Esophagus squamous epithelium (tissue), 5 donors: ENCODE measurements at regions not wholly inside any gene's neighbourhood (a gene's known extent, or its start where the extent isn't known, plus 50 kb on each side); places are given as distances from the start of the nearest gene placed in this dataset.

Experiments
- DNase-seq: peaks from one replicate; lab custom pipeline; 2025; lab: John Stamatoyannopoulos, UW
- H3K27ac ChIP-seq, 4 donors: fragments of 200-600 bp; sonication (generic); one replicate each; pipeline ENCODE4 v1.5.1; 2016 to 2019; ENCODE audit warnings: mild to moderate bottlenecking in 1 of 4
- H3K27me3 ChIP-seq, 4 donors: fragments of 200-600 bp; sonication (generic); 1 replicate in 3 of 4; 2 replicates in 1 of 4; pipeline versions ENCODE4 v1.5.1 to v1.6.0; 2017 to 2021; ENCODE audit warnings: antibody characterized with exemption in 1 of 4
- H3K36me3 ChIP-seq, 3 donors: fragments of 200-600 bp; sonication (generic); one replicate each; pipeline ENCODE4 v1.5.1; 2016 to 2019
- H3K4me1 ChIP-seq, 3 donors: fragments of 200-600 bp; sonication (generic); one replicate each; pipeline ENCODE4 v1.5.1; 2017 to 2019
- H3K4me3 ChIP-seq, 4 donors: fragments of 200-600 bp; sonication (generic); 1 replicate in 3 of 4; 2 replicates in 1 of 4; pipeline ENCODE4 v1.5.1; 2016 to 2019; ENCODE audit warnings: mild to moderate bottlenecking in 2 of 4, moderate library complexity in 1 of 4
- H3K9me3 ChIP-seq, 3 donors: fragments of 200-600 bp; sonication (generic); one replicate each; pipeline ENCODE4 v1.5.1; 2016 to 2019
- POLR2A ChIP-seq, 4 donors: fragments of 450-650 bp; IDR thresholded peaks; one replicate each; pipeline ENCODE4 v1.6.1; 2017; ENCODE audit warnings: antibody characterized with exemption in 4 of 4, mild to moderate bottlenecking in 4 of 4, moderate library complexity in 3 of 4
- WGBS, 2 donors: methylation state at CpG; one replicate each; pipeline ENCODE4 v1.1.5; 2018; 5-methylcytosine and 5-hydroxymethylcytosine counted together
- intact Hi-C: fragments of 100-400 bp; cut with DNase I; formaldehyde crosslinking; loops from one replicate; pipeline ENCODE4 v1.15.0; 2022
- TF ChIP-seq, protein P1 (sequence below), 6 experiments: fragments of 450-650 bp in 4 of 6; fragments of 200-600 bp in 2 of 6; sonication (generic) in 2 of 6; IDR thresholded peaks; one replicate each; pipeline ENCODE4 v1.5.1; 2016 to 2019; ENCODE audit warnings: antibody characterized with exemption in 6 of 6, mild to moderate bottlenecking in 4 of 6, moderate library complexity in 4 of 6
- donor health status: DM: yes; HTN: yes; CAD: no.

DNA sequence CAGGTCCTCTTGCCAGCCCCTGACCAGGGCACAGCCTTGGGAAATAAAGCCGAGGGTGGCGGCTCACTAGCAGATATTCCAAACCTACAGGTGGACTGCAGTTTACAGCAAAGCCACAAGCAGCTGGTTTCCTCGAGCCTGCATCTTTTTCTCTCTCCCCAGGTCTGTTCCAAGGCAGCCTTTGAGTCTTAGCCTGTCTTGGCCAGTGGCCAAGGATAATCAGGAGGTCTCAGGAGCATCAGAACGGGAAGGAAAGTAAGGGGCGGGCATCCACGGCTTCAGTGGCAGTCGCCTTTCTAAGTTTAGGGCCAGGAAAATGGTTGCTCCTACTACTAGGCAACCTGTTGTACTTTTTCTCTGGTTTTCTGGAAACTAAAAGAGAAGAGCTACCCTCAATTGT is 219.7 kb upstream of the ZMIZ1 start:
- no peaks in the 10 kb centered on the region for H3K9me3 ChIP-seq
- intact Hi-C loops, result no loop called here

DNA sequence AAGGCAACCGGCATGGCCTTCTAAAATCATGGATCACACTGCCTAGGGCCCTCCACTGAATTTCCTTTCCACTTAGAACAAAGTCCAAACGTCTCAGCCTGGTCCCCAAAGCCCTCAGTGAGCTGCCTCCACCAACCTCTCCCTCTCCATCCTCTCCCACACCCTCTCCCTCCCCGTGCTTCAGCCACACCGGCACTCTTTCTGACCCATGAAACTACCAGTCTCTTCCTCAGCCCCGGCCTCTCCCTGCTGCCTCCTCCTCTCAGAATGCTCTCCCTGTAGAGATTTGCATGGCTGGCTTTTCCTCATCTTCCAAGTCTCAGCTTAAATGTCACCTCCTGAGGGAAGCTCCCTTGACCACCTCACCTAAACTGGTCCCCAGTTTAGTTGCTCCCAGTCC is 219.0 kb upstream of the ZMIZ1 start:
- TF ChIP-seq, protein P1, sequence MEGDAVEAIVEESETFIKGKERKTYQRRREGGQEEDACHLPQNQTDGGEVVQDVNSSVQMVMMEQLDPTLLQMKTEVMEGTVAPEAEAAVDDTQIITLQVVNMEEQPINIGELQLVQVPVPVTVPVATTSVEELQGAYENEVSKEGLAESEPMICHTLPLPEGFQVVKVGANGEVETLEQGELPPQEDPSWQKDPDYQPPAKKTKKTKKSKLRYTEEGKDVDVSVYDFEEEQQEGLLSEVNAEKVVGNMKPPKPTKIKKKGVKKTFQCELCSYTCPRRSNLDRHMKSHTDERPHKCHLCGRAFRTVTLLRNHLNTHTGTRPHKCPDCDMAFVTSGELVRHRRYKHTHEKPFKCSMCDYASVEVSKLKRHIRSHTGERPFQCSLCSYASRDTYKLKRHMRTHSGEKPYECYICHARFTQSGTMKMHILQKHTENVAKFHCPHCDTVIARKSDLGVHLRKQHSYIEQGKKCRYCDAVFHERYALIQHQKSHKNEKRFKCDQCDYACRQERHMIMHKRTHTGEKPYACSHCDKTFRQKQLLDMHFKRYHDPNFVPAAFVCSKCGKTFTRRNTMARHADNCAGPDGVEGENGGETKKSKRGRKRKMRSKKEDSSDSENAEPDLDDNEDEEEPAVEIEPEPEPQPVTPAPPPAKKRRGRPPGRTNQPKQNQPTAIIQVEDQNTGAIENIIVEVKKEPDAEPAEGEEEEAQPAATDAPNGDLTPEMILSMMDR (IDR thresholded peaks at IDR 0.05), result no peak
- TF ChIP-seq POLR2A (IDR thresholded peaks at IDR 0.05), result no peak
- Histone ChIP-seq H3K36me3 (no peaks in the 10 kb centered on the region), H3K27me3 (peaks cover 0 to 9% (median 0%) of the 10 kb centered on the region in 4 donors), H3K9me3 (no peaks in the 10 kb centered on the region), H3K27ac (no peak overlapping the region), H3K4me1 (peaks cover 0 to 9% (median 0%) of the 10 kb centered on the region in 3 donors), H3K4me3 (no peak overlapping the region)
- WGBS, 2 donors, result 71 to 80% methylated on average over 5 of the region's 5 CpGs
- intact Hi-C loops, result no loop called here
- DNase-seq, result no peak

More for the DNA sequence above, 219.7 kb upstream of the ZMIZ1 start:
- 41 to 44% methylated on average over 4 to 5 of the region's 7 CpGs for WGBS, 2 donors
- H3K27me3 ChIP-seq, result peaks cover 0 to 10% (median 0%) of the 10 kb centered on the region in 4 donors
- DNase-seq, result no peak
- H3K27ac ChIP-seq, result no peak overlapping the region
- no peaks in the 10 kb centered on the region for H3K36me3 ChIP-seq
- no peak overlapping the region for H3K4me3 ChIP-seq
- TF ChIP-seq, protein P1 (IDR thresholded peaks at IDR 0.05), result no peak
- TF ChIP-seq POLR2A (IDR thresholded peaks at IDR 0.05), result no peak
- peaks cover 0 to 9% (median 0%) of the 10 kb centered on the region in 3 donors for H3K4me1 ChIP-seq

DNA sequence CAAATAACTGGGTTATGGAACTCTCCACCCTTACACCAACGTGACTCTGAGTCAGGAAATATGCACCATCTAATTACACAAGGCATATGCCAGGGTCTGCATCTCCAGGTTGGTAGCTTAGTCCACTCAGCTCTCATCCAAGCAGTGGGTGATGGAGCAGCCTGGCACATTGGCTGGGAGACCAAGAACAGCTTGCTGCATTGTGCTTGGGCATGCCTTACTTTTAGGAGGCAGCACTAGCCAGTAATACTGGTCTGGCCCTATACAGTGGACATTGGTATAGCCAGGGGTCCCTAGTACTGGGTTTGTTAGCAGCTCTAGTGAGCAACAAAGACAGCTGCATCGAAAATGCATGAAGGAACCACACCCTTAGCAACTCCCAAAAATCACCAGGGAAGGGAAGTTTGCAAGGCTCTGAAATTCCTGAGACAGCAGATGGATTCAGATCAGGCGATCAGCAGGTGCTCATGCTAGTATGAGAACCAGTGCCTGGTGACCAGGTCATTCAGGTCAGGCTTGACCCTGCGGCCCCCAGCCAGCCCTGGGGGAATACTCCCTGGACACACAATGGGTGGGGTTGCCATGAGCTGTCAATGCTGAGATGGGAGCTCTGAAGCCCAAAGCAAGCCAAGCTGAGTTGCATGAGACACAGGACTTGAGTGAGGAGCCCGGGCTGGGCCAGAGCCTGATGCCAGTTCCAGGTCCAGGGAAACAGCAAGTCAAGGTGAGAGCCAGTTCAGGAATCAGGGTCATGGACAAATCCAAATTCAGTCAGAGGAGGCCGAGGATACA is 217.9 kb upstream of the ZMIZ1 start:
- TF ChIP-seq, protein P1 (IDR thresholded peaks at IDR 0.05), result no peak
- TF ChIP-seq POLR2A (IDR thresholded peaks at IDR 0.05), result no peak
- DNase-seq, result no peak
- intact Hi-C loops, result no loop called here
- Histone ChIP-seq H3K9me3 (no peaks in the 10 kb centered on the region), H3K4me1 (peaks cover 0 to 10% (median 0%) of the 10 kb centered on the region in 3 donors), H3K4me3 (no peak overlapping the region), H3K36me3 (no peaks in the 10 kb centered on the region), H3K27me3 (no peaks in the 10 kb centered on the region), H3K27ac (peak overlapping the region in 3 of 4 donors; percentile 18 to 57 (median 31))
- 75 to 82% methylated on average over 3 to 6 of the region's 6 CpGs for WGBS, 2 donors

DNA sequence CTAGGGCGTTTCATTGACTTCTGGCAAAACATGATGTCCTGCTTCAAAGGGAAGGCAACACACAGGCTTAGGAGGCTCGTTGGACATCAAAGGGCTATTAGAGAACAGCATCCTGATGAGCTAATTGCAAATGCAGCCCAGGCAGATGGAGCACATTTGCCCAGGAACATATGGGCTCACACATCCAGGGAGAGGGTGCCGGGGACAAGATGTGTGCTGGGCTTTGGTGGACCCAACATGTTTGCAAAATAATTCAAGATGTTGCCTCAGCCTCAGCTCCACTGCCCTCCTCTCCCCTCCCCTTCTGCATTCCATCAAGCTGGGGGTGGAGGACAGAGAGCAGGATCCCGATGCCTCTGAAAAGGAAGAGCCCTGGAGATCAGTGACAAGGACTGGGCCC is 217.1 kb upstream of the ZMIZ1 start:
- Histone ChIP-seq H3K27ac (peak overlapping the region; percentile 5 to 70 (median 46)), H3K36me3 (no peaks in the 10 kb centered on the region), H3K9me3 (no peaks in the 10 kb centered on the region), H3K4me1 (peaks cover 0 to 18% (median 0%) of the 10 kb centered on the region in 3 donors), H3K27me3 (no peaks in the 10 kb centered on the region), H3K4me3 (no peak overlapping the region)
- intact Hi-C loops, result no loop called here
- no peak for DNase-seq
- TF ChIP-seq POLR2A (IDR thresholded peaks at IDR 0.05), result no peak
- TF ChIP-seq, protein P1 (IDR thresholded peaks at IDR 0.05), result no peak
- WGBS, 2 donors, result 52 to 100% methylated on average over 1 to 3 of the region's 4 CpGs

DNA sequence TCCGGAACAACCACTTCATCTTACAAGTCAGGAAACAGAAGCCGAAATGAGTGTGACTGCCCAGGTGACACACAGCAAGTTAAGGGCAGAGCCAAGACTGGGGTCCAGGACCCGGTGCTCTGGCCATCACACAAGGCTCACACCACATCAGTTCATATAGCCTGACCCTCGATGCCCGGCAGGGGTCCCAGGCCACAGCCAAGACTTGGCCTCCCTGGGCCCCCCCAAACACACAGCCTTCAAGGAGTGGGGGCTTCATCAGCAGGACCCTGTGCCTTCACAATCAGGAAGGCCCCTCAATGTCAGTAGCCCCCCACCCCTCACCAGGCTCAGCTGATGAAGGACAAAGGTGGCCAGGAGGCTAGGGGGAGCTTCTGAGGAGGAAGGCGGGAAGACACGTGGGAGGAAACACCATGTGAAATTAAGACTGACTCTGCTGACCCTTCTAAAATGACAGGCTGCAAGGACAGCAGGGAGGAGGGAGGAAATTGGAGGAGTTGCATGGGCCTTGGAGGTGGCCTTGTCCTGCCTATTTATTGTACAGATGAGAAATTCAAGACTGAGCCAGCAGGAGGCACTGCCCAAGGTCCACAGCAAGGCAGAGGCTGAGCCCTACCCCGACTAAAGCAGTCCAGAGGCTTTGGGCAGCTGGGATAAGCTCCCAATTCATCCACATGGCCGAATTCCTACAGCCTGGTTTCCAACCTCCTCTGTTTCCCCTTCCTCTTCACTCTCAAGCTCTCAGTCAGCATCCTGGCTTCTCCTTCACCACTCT is 216.1 kb upstream of the ZMIZ1 start:
- DNase-seq, result no peak
- intact Hi-C loops, result no loop called here

More for the DNA sequence above, 216.1 kb upstream of the ZMIZ1 start:
- no peaks in the 10 kb centered on the region for H3K36me3 ChIP-seq
- TF ChIP-seq, protein P1 (IDR thresholded peaks at IDR 0.05), result peak in 3 of 6 experiments; percentile 18 to 51 (median 24)
- TF ChIP-seq POLR2A (IDR thresholded peaks at IDR 0.05), result no peak
- H3K9me3 ChIP-seq, result no peaks in the 10 kb centered on the region
- no peak overlapping the region for H3K4me3 ChIP-seq
- H3K27me3 ChIP-seq, result no peaks in the 10 kb centered on the region
- 73 to 86% methylated on average over 5 to 8 of the region's 9 CpGs for WGBS, 2 donors
- H3K4me1 ChIP-seq, result peaks cover 0 to 23% (median 0%) of the 10 kb centered on the region in 3 donors
- peak overlapping the region in 3 of 4 donors; percentile 5 to 70 (median 22) for H3K27ac ChIP-seq
